HUES64 (cell line): ENCODE measurements at regions not wholly inside any gene's neighbourhood (a gene's known extent, or its start where the extent isn't known, plus 50 kb on each side); places are given as distances from the start of the nearest gene placed in this dataset.

Source experiments
- H3K27ac ChIP-seq: 2 replicates; pipeline ENCODE4 v1.7.0; 2013; ENCODE audit warnings: low read depth, low read length, inconsistent platforms
- H3K27me3 ChIP-seq: 2 replicates; pipeline ENCODE4 v1.6.1; 2013; ENCODE audit warnings: mild to moderate bottlenecking, low read length; ENCODE audit not compliant: insufficient read depth
- H3K36me3 ChIP-seq: 2 replicates; pipeline ENCODE4 v1.6.1; 2013; ENCODE audit warnings: mild to moderate bottlenecking, low read length; ENCODE audit not compliant: insufficient read depth
- H3K4me1 ChIP-seq: 2 replicates; pipeline ENCODE4 v1.6.1; 2013; ENCODE audit warnings: mild to moderate bottlenecking, low read length, moderate library complexity; ENCODE audit not compliant: insufficient read depth
- H3K4me3 ChIP-seq: 2 replicates; pipeline ENCODE4 v1.5.1; 2013; ENCODE audit warnings: mild to moderate bottlenecking, low read length, moderate library complexity
- H3K9ac ChIP-seq: 2 replicates; pipeline ENCODE4 v1.6.1; 2013; ENCODE audit warnings: mild to moderate bottlenecking, low read depth, low read length
- H3K9me3 ChIP-seq: 2 replicates; pipeline ENCODE4 v1.6.1; 2013; ENCODE audit warnings: low read depth, low read length; ENCODE audit not compliant: insufficient read depth
- WGBS: fragments of 150-250, 120-280 bp; methylation state at CpG from one replicate; pipeline ENCODE4 v1.1.7; 2013; ENCODE audit warnings: missing lambda C conversion rate; 5-methylcytosine and 5-hydroxymethylcytosine counted together

GRCh38 chr6:6885521-6886170 lies 222.1 kb upstream of the RREB1 start:
- no peaks in the 10 kb centered on the region for H3K9me3 ChIP-seq
- H3K27me3 ChIP-seq, result no peaks in the 10 kb centered on the region
- H3K4me1 ChIP-seq, result peaks cover 13% of the 10 kb centered on the region; the same call in 1 of the 2 replicates
- H3K9ac ChIP-seq, result no peak overlapping the region
- H3K27ac ChIP-seq, result no peak overlapping the region
- no peak overlapping the region for H3K4me3 ChIP-seq
- 76% methylated on average over 16 of the region's 16 CpGs for WGBS
- no peaks in the 10 kb centered on the region for H3K36me3 ChIP-seq

- 93% methylated on average over 13 of the region's 13 CpGs for WGBS
- no peaks in the 10 kb centered on the region for H3K36me3 ChIP-seq
- peaks cover 19% of the 10 kb centered on the region; the same call in 1 of the 2 replicates for H3K4me1 ChIP-seq
- H3K9me3 ChIP-seq, result no peaks in the 10 kb centered on the region
- H3K27ac ChIP-seq, result no peak overlapping the region
- no peak overlapping the region for H3K9ac ChIP-seq
- H3K27me3 ChIP-seq, result no peaks in the 10 kb centered on the region
- no peak overlapping the region for H3K4me3 ChIP-seq
Measured at GRCh38 chr6:6886171-6886885, 221.4 kb upstream of the RREB1 start.

- Histone ChIP-seq H3K4me3 (no peak overlapping the region), H3K27me3 (no peaks in the 10 kb centered on the region), H3K4me1 (peaks cover 19% of the 10 kb centered on the region; the same call in 1 of the 2 replicates), H3K36me3 (no peaks in the 10 kb centered on the region), H3K9me3 (no peaks in the 10 kb centered on the region), H3K9ac (no peak overlapping the region), H3K27ac (no peak overlapping the region)
- 94% methylated on average over 9 of the region's 9 CpGs for WGBS
Measured at GRCh38 chr6:6886886-6887285, 220.9 kb upstream of the RREB1 start.

- H3K27me3 ChIP-seq, result no peaks in the 10 kb centered on the region
- H3K4me3 ChIP-seq, result no peak overlapping the region
- H3K36me3 ChIP-seq, result no peaks in the 10 kb centered on the region
- H3K4me1 ChIP-seq, result peaks cover 19% of the 10 kb centered on the region
- H3K9ac ChIP-seq, result no peak overlapping the region
- no peaks in the 10 kb centered on the region for H3K9me3 ChIP-seq
- H3K27ac ChIP-seq, result no peak overlapping the region
- WGBS, result 93% methylated on average over 4 of the region's 4 CpGs
Measured at GRCh38 chr6:6889601-6890000, 218.2 kb upstream of the RREB1 start.

- H3K4me3 ChIP-seq, result no peak overlapping the region
- H3K4me1 ChIP-seq, result peaks cover 19% of the 10 kb centered on the region
- H3K27ac ChIP-seq, result no peak overlapping the region
Measured at GRCh38 chr6:6890400-6890858, 217.3 kb upstream of the RREB1 start.

GRCh38 chr6:6891125-6891721 lies 216.5 kb upstream of the RREB1 start:
- Histone ChIP-seq H3K36me3 (no peaks in the 10 kb centered on the region), H3K27ac (no peak overlapping the region), H3K27me3 (no peaks in the 10 kb centered on the region), H3K9me3 (no peaks in the 10 kb centered on the region), H3K9ac (no peak overlapping the region), H3K4me3 (no peak overlapping the region), H3K4me1 (peaks cover 19% of the 10 kb centered on the region)
- WGBS, result 92% methylated on average over 8 of the region's 8 CpGs

More at GRCh38 chr6:6890400-6890858, 217.3 kb upstream of the RREB1 start:
- H3K9me3 ChIP-seq, result no peaks in the 10 kb centered on the region
- no peaks in the 10 kb centered on the region for H3K27me3 ChIP-seq
- H3K36me3 ChIP-seq, result no peaks in the 10 kb centered on the region
- 28% methylated on average over 6 of the region's 6 CpGs for WGBS
- no peak overlapping the region for H3K9ac ChIP-seq

GRCh38 chr6:6891949-6892461 lies 215.8 kb upstream of the RREB1 start:
- no peaks in the 10 kb centered on the region for H3K36me3 ChIP-seq
- H3K9ac ChIP-seq, result no peak overlapping the region
- no peaks in the 10 kb centered on the region for H3K9me3 ChIP-seq
- H3K4me1 ChIP-seq, result peaks cover 18% of the 10 kb centered on the region
- 92% methylated on average over 6 of the region's 6 CpGs for WGBS
- H3K4me3 ChIP-seq, result no peak overlapping the region
- no peaks in the 10 kb centered on the region for H3K27me3 ChIP-seq
- H3K27ac ChIP-seq, result no peak overlapping the region

GRCh38 chr6:6892744-6893583 lies 214.8 kb upstream of the RREB1 start:
- Histone ChIP-seq H3K9ac (no peak overlapping the region), H3K4me1 (peaks cover 11% of the 10 kb centered on the region), H3K4me3 (no peak overlapping the region), H3K36me3 (no peaks in the 10 kb centered on the region), H3K27ac (no peak overlapping the region), H3K9me3 (no peaks in the 10 kb centered on the region), H3K27me3 (no peaks in the 10 kb centered on the region)
- 85% methylated on average over 17 of the region's 17 CpGs for WGBS

- Histone ChIP-seq H3K4me3 (no peak overlapping the region), H3K27ac (no peak overlapping the region), H3K27me3 (no peaks in the 10 kb centered on the region), H3K9me3 (no peaks in the 10 kb centered on the region), H3K4me1 (peaks cover 11% of the 10 kb centered on the region), H3K36me3 (no peaks in the 10 kb centered on the region), H3K9ac (no peak overlapping the region)
- 78% methylated on average over 19 of the region's 19 CpGs for WGBS
Measured at GRCh38 chr6:6893701-6894100, 214.1 kb upstream of the RREB1 start.

GRCh38 chr6:6895929-6896328 lies 211.8 kb upstream of the RREB1 start:
- H3K9me3 ChIP-seq, result no peaks in the 10 kb centered on the region
- no peak overlapping the region for H3K27ac ChIP-seq
- WGBS, result 90% methylated on average over 3 of the region's 3 CpGs
- H3K4me1 ChIP-seq, result peaks cover 3% of the 10 kb centered on the region
- H3K9ac ChIP-seq, result no peak overlapping the region
- no peaks in the 10 kb centered on the region for H3K36me3 ChIP-seq
- no peaks in the 10 kb centered on the region for H3K27me3 ChIP-seq
- H3K4me3 ChIP-seq, result no peak overlapping the region
